GM23338 (cell line): ENCODE measurements at regions not wholly inside any gene's neighbourhood (a gene's known extent, or its start where the extent isn't known, plus 50 kb on each side); places are given as distances from the start of the nearest gene placed in this dataset.

ENCODE experiments used
- ATAC-seq: fragments of 200-7000 bp; cut with Tn5 transposase; 3 replicates; pipeline ENCODE4 v1.9.1; 2020
- DNase-seq: peaks from one replicate; pipeline ENCODE4 v3.0.0-alpha.2; 2015; ENCODE audit warnings: low spot score
- H2AFZ ChIP-seq: fragments of 200-600 bp; sonication (generic); 2 replicates; pipeline ENCODE4 v1.8.0; 2016; ENCODE audit warnings: antibody characterized with exemption, mild to moderate bottlenecking, moderate library complexity
- H3F3A ChIP-seq: fragments of 200-600 bp; sonication (generic); replicated peaks from 2 replicates; pipeline ENCODE4 v1.8.0; 2017; ENCODE audit warnings: antibody characterized with exemption, mixed run types, low read depth
- H3K27ac ChIP-seq: fragments of 200-600 bp; sonication (generic); 2 replicates; pipeline ENCODE4 v1.6.1; 2016; ENCODE audit warnings: low read depth
- H3K27me3 ChIP-seq: fragments of 200-600 bp; sonication (generic); 2 replicates; pipeline ENCODE4 v1.8.0; 2016; ENCODE audit warnings: mild to moderate bottlenecking, mixed run types, moderate library complexity; ENCODE audit not compliant: insufficient read depth
- H3K36me3 ChIP-seq: fragments of 200-600 bp; sonication (generic); 2 replicates; pipeline ENCODE4 v1.8.0; 2016; ENCODE audit warnings: mild to moderate bottlenecking; ENCODE audit not compliant: insufficient read depth
- H3K4me1 ChIP-seq: fragments of 200-600 bp; sonication (generic); 2 replicates; pipeline ENCODE4 v1.8.0; 2016; ENCODE audit warnings: mild to moderate bottlenecking, moderate library complexity; ENCODE audit not compliant: insufficient read depth
- H3K4me2 ChIP-seq: fragments of 200-600 bp; sonication (generic); 2 replicates; pipeline ENCODE4 v1.7.1; 2017; ENCODE audit warnings: mixed run types
- H3K4me3 ChIP-seq: fragments of 200-600 bp; sonication (generic); 2 replicates; pipeline ENCODE4 v1.6.1; 2016; ENCODE audit warnings: mixed run types
- H3K79me2 ChIP-seq: fragments of 200-600 bp; sonication (generic); replicated peaks from 2 replicates; pipeline ENCODE4 v1.8.0; 2017; ENCODE audit warnings: mild to moderate bottlenecking; ENCODE audit not compliant: insufficient read depth
- H3K9me2 ChIP-seq: fragments of 200-600 bp; sonication (generic); 2 replicates; pipeline ENCODE4 v1.8.0; 2017; ENCODE audit not compliant: insufficient read depth
- H4K20me1 ChIP-seq: fragments of 200-600 bp; sonication (generic); replicated peaks from 2 replicates; pipeline ENCODE4 v1.8.0; 2017; ENCODE audit warnings: mild to moderate bottlenecking; ENCODE audit not compliant: insufficient read depth
- H3K27ac Mint-ChIP-seq: 2 replicates; pipeline ENCODE4 v1.8.0; 2020; ENCODE audit warnings: inconsistent platforms, mild to moderate bottlenecking, moderate library complexity, mixed read lengths
- H3K27me3 Mint-ChIP-seq: 3 replicates; pipeline ENCODE4 v1.8.0; 2022; ENCODE audit warnings: low read depth, mild to moderate bottlenecking, moderate library complexity, mixed read lengths, inconsistent platforms; ENCODE audit not compliant: insufficient read depth, poor library complexity
- H3K36me3 Mint-ChIP-seq: 3 replicates; pipeline ENCODE4 v1.8.0; 2021; ENCODE audit warnings: low read depth, mild to moderate bottlenecking, inconsistent platforms, moderate library complexity, mixed read lengths
- H3K4me1 Mint-ChIP-seq: 3 replicates; pipeline ENCODE4 v1.8.0; 2020; ENCODE audit warnings: mild to moderate bottlenecking, inconsistent platforms, mixed read lengths
- H3K4me3 Mint-ChIP-seq: 3 replicates; pipeline ENCODE4 v1.8.0; 2021; ENCODE audit warnings: moderate library complexity, mild to moderate bottlenecking, inconsistent platforms, mixed read lengths
- H3K9me3 Mint-ChIP-seq: 3 replicates; pipeline ENCODE4 v1.8.0; 2020; ENCODE audit warnings: moderate library complexity, mild to moderate bottlenecking, inconsistent platforms, mixed read lengths
- CREB1 ChIP-seq: fragments of 250-450 bp; sonication (Bioruptor Pico); IDR thresholded peaks from 2 replicates; pipeline ENCODE4 v1.5.0; 2020; ENCODE audit warnings: low read depth, mild to moderate bottlenecking, moderate library complexity
- CTCF ChIP-seq, 2 experiments: fragments of 200-600 bp in 1 of 2; sonication (generic) in 1 of 2; conservative IDR thresholded peaks; 2 replicates each; pipeline versions ENCODE4 v1.5.1 to v1.6.1; 2016 to 2017; ENCODE audit warnings: antibody characterized with exemption in 2 of 2, low read depth in 2 of 2, mild to moderate bottlenecking in 2 of 2, moderate library complexity in 1 of 2
- EZH2phosphoT487 ChIP-seq: fragments of 200-600 bp; sonication (generic); IDR thresholded peaks from one replicate; pipeline ENCODE4 v1.8.1; 2018; ENCODE audit warnings: antibody characterized with exemption; ENCODE audit not compliant: unreplicated experiment
- JUNB ChIP-seq: IDR thresholded peaks from one replicate; pipeline ENCODE4 v1.6.1; 2016; ENCODE audit warnings: antibody characterized with exemption; ENCODE audit not compliant: unreplicated experiment
- NANOG ChIP-seq: IDR thresholded peaks from 2 replicates; pipeline ENCODE4 v1.6.1; 2016; ENCODE audit warnings: antibody characterized with exemption, borderline replicate concordance
- REST ChIP-seq: IDR thresholded peaks from one replicate; pipeline ENCODE4 v1.6.1; 2018; ENCODE audit warnings: antibody characterized with exemption; ENCODE audit not compliant: unreplicated experiment
- STAT1 ChIP-seq: IDR thresholded peaks from one replicate; pipeline ENCODE4 v1.6.1; 2016; ENCODE audit warnings: antibody characterized with exemption; ENCODE audit not compliant: unreplicated experiment
- ZNF114 ChIP-seq: fragments of 250-450 bp; sonication (Bioruptor Pico); IDR thresholded peaks from 2 replicates; pipeline ENCODE4 v1.5.0; 2020; ENCODE audit warnings: mild to moderate bottlenecking, moderate library complexity

GRCh38 chr10:63057509-63057908 lies 75.6 kb upstream of the NRBF2 start:
- no peaks in the 10 kb centered on the region for H3K36me3 ChIP-seq
- no peak overlapping the region for H3K4me3 ChIP-seq
- peak overlapping the region; percentile 97 for H2AFZ ChIP-seq
- ATAC-seq: peak; percentile 82
- H3K4me1 ChIP-seq: peaks cover 10% of the 10 kb centered on the region; the same call in 1 of the 2 replicates
- no peaks in the 10 kb centered on the region for H4K20me1 ChIP-seq
- H3K27me3 ChIP-seq: no peaks in the 10 kb centered on the region
- H3K27ac ChIP-seq: no peak overlapping the region
- DNase-seq: peak; percentile 49
- H3F3A ChIP-seq: no peaks in the 10 kb centered on the region
- no peak overlapping the region for H3K4me2 ChIP-seq
- Mint-ChIP-seq H3K4me1 (peaks cover 11% of the 10 kb centered on the region; the same call in 2 of the 3 replicates), H3K36me3 (no peaks in the 10 kb centered on the region), H3K27me3 (no peaks in the 10 kb centered on the region), H3K4me3 (no peak overlapping the region), H3K9me3 (no peaks in the 10 kb centered on the region), H3K27ac (no peak overlapping the region)
- no peaks in the 10 kb centered on the region for H3K9me2 ChIP-seq
- TF ChIP-seq STAT1 (no peak), CTCF (conservative IDR thresholded peaks at IDR 0.05; ENCODE audit: low read depth in 2 of 2) (peak in 1 of 2 experiments; percentile 13; a peak in 1 of 4 replicates)
- H3K79me2 ChIP-seq: no peaks in the 10 kb centered on the region

- Histone ChIP-seq H3K79me2 (no peaks in the 10 kb centered on the region), H3K4me1 (peaks cover 10% of the 10 kb centered on the region; the same call in 1 of the 2 replicates), H3K27ac (no peak overlapping the region), H3K27me3 (no peaks in the 10 kb centered on the region), H3K4me3 (no peak overlapping the region), H2AFZ (0 out of 2 replicates have a peak overlapping the region, but pooled peaks have one; percentile 72), H4K20me1 (no peaks in the 10 kb centered on the region), H3K9me2 (no peaks in the 10 kb centered on the region), H3K4me2 (no peak overlapping the region), H3F3A (no peaks in the 10 kb centered on the region), H3K36me3 (no peaks in the 10 kb centered on the region)
- no peak overlapping the region for H3K27ac Mint-ChIP-seq
- no peak overlapping the region for H3K4me3 Mint-ChIP-seq
- no peak for TF ChIP-seq CREB1 (CRISPR knock-in tag)
- TF ChIP-seq REST: no peak
- no peak for TF ChIP-seq EZH2phosphoT487
- TF ChIP-seq ZNF114 (CRISPR knock-in tag): no peak
- TF ChIP-seq NANOG: no peak
- TF ChIP-seq JUNB: no peak
- DNase-seq (no peak), ATAC-seq (no peak)
- peaks cover 11% of the 10 kb centered on the region; the same call in 2 of the 3 replicates for H3K4me1 Mint-ChIP-seq
- no peaks in the 10 kb centered on the region for H3K36me3 Mint-ChIP-seq
- H3K27me3 Mint-ChIP-seq: no peaks in the 10 kb centered on the region
- H3K9me3 Mint-ChIP-seq: no peaks in the 10 kb centered on the region
Measured at GRCh38 chr10:63055705-63056104, 77.4 kb upstream of the NRBF2 start.
